ENCODE measurements at regions not wholly inside any gene's neighbourhood (a gene's known extent, or its start where the extent isn't known, plus 50 kb on each side); places are given as distances from the start of the nearest gene placed in this dataset.
"Not testable (repeated sequence)": the region's sequence is repeated elsewhere in the genome, so short reads cannot be mapped to it uniquely, and the experiment has no call there.

- H3K4me3 ChIP-seq (ENCODE audit: low read length), result no peak overlapping the region
- TF ChIP-seq CTCF (conservative IDR thresholded peaks at IDR 0.05; ENCODE audit: low read depth, low read length), result no peak
- DNase-seq (ENCODE audit: low read depth), result no peak
Observed at GRCh38 chr7:131774419-131775220, 218.2 kb upstream of the PODXL start.

GRCh38 chr7:131773413-131773812, 217.0 kb upstream of the PODXL start:
- no peak for DNase-seq (ENCODE audit: low read depth)
- H3K4me3 ChIP-seq (ENCODE audit: low read length), result no peak overlapping the region
- TF ChIP-seq CTCF (conservative IDR thresholded peaks at IDR 0.05; ENCODE audit: low read depth, low read length), result no peak

- H3K4me3 ChIP-seq (ENCODE audit: low read length), result no peak overlapping the region
- TF ChIP-seq CTCF (conservative IDR thresholded peaks at IDR 0.05; ENCODE audit: low read depth, low read length), result no peak
- no peak for DNase-seq (ENCODE audit: low read depth)
Observed at GRCh38 chr7:131769241-131769640, 212.8 kb upstream of the PODXL start.

GRCh38 chr7:131767591-131767990, 211.2 kb upstream of the PODXL start:
- DNase-seq (ENCODE audit: low read depth), result no peak
- no peak overlapping the region for H3K4me3 ChIP-seq (ENCODE audit: low read length)
- no peak for TF ChIP-seq CTCF (conservative IDR thresholded peaks at IDR 0.05; ENCODE audit: low read depth, low read length)

GRCh38 chr7:131765575-131765974, 209.1 kb upstream of the PODXL start:
- DNase-seq (ENCODE audit: low read depth), result no peak
- H3K4me3 ChIP-seq (ENCODE audit: low read length), result no peak overlapping the region
- TF ChIP-seq CTCF (conservative IDR thresholded peaks at IDR 0.05; ENCODE audit: low read depth, low read length), result no peak

GRCh38 chr7:131764143-131764775, 207.8 kb upstream of the PODXL start:
- H3K4me3 ChIP-seq (ENCODE audit: low read length), result no peak overlapping the region
- TF ChIP-seq CTCF (conservative IDR thresholded peaks at IDR 0.05; ENCODE audit: low read depth, low read length), result no peak
- no peak for DNase-seq (ENCODE audit: low read depth)

- H3K4me3 ChIP-seq (ENCODE audit: low read length), result no peak overlapping the region
- TF ChIP-seq CTCF (conservative IDR thresholded peaks at IDR 0.05; ENCODE audit: low read depth, low read length), result no peak
- no peak for DNase-seq (ENCODE audit: low read depth)
Observed at GRCh38 chr7:131762753-131763152, 206.3 kb upstream of the PODXL start.

GRCh38 chr7:131755801-131756200, 199.4 kb upstream of the PODXL start:
- not testable (repeated sequence) for H3K4me3 ChIP-seq (ENCODE audit: low read length); DNase-seq (ENCODE audit: low read depth)

All from retinal pigment epithelial cell (primary cell).